ENCODE measurements at regions not wholly inside any gene's neighbourhood (a gene's known extent, or its start where the extent isn't known, plus 50 kb on each side); places are given as distances from the start of the nearest gene placed in this dataset.
"Not testable (repeated sequence)": the region's sequence is repeated elsewhere in the genome, so short reads cannot be mapped to it uniquely, and the experiment has no call there.

DNA sequence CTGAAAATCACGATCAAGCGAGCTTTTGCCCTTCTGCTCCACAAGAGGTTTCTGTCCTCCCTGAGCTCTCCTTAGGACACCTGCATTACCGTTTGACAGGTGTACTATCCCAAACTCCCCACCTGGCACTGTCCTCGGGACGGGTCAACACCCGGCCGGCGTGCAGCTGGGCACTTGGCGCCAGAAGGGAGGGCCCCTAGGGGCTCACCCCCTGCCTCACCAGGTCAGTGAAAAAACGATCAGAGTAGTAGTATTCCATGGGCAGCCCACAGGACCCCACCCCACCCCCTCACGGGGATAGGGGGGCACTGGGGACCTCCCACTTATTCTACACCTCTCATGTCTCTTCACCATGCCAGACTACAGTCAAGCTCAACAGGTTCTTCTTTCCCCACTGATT is 117.6 kb upstream of the ANKRD30BL start:
- in situ Hi-C loops (cut with HindIII; ENCODE audit: low pct_unique_long_range_greater_than_20kb, low sequenced_read_pairs): no loop called here
- no peak for DNase-seq (ENCODE audit: low read depth in 1 of 2, low spot score in 1 of 2)
- TF ChIP-seq JUND (IDR thresholded peaks at IDR 0.05; ENCODE audit: low read depth): no peak

DNA sequence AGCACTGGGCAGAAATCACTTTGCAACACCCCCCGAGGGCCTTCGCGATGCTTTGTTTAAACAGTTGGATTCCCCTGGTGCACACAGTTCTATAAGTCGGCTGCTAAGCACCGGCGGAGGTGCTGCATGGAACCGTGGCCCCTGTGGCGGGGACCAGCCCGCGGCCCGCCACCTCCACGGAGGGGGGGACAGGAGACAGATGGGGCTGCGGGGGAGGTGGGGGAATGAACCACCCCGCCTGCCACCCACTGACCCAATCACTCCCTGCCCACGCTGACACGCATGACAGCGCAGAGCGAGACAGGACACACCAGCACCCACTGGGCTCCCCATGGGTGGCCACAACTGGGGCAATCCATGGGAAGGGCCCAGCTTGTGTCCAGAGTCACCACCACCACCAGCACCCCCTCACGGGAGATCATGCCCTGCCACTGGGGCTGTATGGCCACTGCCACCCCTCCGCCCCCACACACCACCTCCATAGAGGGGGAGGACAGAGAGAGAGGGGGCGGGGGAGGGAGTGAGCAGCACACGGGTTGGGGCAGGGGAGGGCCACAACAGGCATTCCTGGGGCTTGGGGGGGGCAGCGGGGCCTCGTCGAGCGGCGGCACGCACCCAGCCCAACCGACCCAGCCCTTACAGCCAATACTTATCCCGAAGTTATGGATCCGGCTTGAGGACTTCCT is 118.3 kb upstream of the ANKRD30BL start:
- DNase-seq (ENCODE audit: low read depth in 1 of 2, low spot score in 1 of 2): no peak
- in situ Hi-C loops (cut with HindIII; ENCODE audit: low pct_unique_long_range_greater_than_20kb, low sequenced_read_pairs): no loop called here
- TF ChIP-seq JUND (IDR thresholded peaks at IDR 0.05; ENCODE audit: low read depth): no peak

DNA sequence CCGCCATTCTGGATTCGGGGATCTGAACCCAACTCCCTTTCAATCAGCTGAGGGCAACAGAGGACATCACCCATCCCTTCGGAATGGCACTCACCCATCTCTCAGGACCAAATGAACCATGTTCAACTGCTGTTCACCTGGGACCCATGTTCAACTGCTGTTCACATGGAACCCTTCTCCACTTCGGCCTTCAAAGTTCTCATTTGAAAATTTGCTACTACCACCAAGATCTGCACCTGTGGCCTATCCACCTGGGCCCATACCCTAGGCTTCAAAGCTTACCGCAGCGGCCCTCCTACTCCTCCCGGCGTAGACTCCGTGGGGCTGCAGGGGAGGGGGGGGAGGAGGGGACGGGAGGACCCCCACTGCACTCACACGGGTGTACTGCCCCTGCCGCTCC is 119.2 kb upstream of the ANKRD30BL start:
- no peak for TF ChIP-seq JUND (IDR thresholded peaks at IDR 0.05; ENCODE audit: low read depth)
- in situ Hi-C loops (cut with HindIII; ENCODE audit: low pct_unique_long_range_greater_than_20kb, low sequenced_read_pairs): no loop called here

DNA sequence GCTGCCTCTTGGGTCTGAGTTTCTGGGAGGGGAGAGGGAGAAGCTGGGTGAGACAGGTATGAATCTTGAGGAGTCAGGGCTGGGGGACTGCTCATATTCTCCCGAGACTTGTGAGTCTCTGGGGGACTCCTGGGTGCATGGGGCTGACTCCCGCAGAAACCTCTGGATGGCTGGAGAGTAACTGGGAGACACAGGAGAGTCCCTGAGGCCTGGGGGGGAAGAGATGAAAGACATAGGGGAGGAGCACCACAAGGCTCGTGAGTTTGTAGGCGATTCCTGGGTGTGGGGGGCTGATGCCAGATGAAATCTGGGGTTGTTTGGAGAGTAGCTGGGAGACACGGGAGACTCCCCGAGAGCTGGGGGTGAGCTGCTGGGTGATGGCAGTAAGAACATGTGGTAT is 120.4 kb upstream of the ANKRD30BL start:
- DNase-seq (ENCODE audit: low read depth in 1 of 2, low spot score in 1 of 2); in situ Hi-C loops (cut with HindIII; ENCODE audit: low pct_unique_long_range_greater_than_20kb, low sequenced_read_pairs): not testable (repeated sequence)

More for the DNA sequence above, 119.2 kb upstream of the ANKRD30BL start:
- no peak for DNase-seq (ENCODE audit: low read depth in 1 of 2, low spot score in 1 of 2)

DNA sequence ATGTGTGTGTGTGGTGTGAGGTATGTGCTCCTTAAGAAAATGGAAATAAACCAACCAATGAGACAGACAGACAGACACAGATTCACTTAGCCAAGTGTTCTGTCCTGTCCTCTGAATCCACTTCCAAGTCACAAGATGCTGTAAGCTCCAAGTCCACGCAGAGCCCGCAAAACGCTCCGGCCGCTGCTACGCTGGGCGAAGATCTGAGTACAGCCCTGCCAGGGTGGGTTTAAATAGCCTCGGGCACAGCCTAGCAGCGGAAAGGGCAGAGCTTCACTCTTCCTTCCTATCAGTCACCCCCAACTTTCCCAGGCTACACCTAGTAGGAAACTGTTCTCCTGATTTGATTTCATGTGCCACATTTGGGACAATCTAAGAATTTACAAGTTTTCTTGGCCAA is 121.2 kb upstream of the ANKRD30BL start:
- DNase-seq (ENCODE audit: low read depth in 1 of 2, low spot score in 1 of 2): no peak
- no peak for TF ChIP-seq JUND (IDR thresholded peaks at IDR 0.05; ENCODE audit: low read depth)
- in situ Hi-C loops (cut with HindIII; ENCODE audit: low pct_unique_long_range_greater_than_20kb, low sequenced_read_pairs): no loop called here

DNA sequence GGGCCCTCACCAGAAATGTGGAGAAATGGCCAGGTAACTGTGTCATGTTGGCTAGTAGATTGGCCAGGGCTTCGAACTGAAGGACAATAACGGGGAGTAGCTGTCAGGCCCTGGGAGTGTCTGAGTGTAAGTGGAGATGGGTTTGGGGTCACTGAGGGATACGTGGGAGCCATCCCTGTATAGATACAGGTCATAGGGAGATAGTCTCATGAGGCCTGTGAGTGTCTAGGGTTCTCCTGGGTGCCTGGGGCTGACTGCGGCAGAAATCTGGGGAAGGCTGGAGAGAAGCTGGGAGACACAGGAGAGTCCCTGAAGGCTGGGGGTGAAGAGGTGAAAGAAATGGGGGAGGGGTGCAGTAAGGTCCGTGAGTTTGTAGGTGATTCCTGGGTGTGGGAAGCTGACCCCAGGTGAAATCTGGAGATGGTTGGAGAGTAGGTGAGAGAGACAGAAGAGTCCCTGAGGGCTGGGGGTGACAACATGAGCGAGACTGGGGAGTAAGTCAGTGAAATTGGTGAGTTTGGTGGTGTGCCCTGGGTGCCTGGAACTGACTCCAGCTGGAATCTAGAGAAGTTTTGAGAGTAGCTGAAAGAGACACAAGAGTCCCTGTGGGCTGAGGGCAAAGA is 124.6 kb upstream of the ANKRD30BL start:
- in situ Hi-C loops (cut with HindIII; ENCODE audit: low pct_unique_long_range_greater_than_20kb, low sequenced_read_pairs); DNase-seq (ENCODE audit: low read depth in 1 of 2, low spot score in 1 of 2): not testable (repeated sequence)

DNA sequence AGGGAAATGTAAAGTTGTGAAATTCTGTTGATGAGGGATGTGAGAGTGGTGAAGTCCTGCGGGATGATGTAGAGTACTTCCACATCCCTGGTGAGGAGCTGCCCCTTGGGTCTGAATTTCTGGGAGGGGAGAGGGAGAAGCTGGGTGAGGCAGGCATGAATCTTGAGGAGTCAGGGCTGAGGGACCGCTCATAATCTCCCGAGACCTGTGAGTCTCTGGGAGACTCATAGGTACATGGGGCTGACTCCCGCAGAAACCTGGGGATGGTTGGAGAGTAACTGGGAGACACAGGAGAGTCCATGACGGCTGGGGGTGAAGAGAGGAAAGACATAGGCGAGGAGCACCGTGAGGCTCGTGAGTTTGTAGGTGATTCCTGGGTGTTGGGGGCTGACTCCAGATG is 126.2 kb upstream of the ANKRD30BL start:
- in situ Hi-C loops (cut with HindIII; ENCODE audit: low pct_unique_long_range_greater_than_20kb, low sequenced_read_pairs); DNase-seq (ENCODE audit: low read depth in 1 of 2, low spot score in 1 of 2): not testable (repeated sequence)

DNA sequence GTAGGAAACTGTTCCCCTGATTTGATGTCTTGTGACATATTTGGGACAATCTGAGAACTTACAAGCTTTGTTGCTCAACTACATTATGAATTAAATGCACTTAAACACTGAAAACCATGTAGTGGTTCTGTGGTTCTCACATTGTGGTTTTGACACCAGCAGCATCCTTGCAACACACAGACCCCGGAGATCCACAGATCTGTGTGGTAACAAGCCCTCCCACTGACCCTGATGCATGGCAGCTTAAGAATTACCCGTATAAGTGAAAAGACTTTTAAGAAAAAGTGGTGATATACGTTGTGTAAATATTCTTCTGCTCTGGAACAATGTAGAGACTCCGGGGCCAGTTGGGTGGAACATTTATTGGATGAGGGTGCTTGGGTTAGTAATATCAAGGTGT is 127.4 kb upstream of the ANKRD30BL start:
- in situ Hi-C loops (cut with HindIII; ENCODE audit: low pct_unique_long_range_greater_than_20kb, low sequenced_read_pairs); DNase-seq (ENCODE audit: low read depth in 1 of 2, low spot score in 1 of 2): not testable (repeated sequence)

DNA sequence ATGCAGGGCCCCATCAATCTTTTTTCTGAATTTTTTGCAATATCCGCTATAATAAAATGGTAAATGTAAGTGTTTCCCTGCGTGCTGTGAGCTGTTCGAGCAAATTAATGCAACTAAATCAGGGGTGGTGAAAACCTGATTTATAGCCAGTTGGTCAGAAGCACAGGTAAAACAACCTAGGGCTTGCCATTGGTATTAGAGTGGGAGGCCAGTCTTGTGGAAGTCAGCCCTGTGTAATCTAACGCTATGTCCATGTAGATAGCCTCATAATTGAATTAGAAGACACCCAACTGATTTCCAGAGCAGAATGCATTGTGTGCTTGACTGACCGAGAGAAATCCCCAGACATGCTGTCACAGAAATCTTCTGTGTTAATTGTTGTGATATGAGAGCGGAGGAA is 126.8 kb upstream of the GPR39 start:
- in situ Hi-C loops (cut with HindIII; ENCODE audit: low pct_unique_long_range_greater_than_20kb, low sequenced_read_pairs); DNase-seq (ENCODE audit: low read depth in 1 of 2, low spot score in 1 of 2): not testable (repeated sequence)

DNA sequence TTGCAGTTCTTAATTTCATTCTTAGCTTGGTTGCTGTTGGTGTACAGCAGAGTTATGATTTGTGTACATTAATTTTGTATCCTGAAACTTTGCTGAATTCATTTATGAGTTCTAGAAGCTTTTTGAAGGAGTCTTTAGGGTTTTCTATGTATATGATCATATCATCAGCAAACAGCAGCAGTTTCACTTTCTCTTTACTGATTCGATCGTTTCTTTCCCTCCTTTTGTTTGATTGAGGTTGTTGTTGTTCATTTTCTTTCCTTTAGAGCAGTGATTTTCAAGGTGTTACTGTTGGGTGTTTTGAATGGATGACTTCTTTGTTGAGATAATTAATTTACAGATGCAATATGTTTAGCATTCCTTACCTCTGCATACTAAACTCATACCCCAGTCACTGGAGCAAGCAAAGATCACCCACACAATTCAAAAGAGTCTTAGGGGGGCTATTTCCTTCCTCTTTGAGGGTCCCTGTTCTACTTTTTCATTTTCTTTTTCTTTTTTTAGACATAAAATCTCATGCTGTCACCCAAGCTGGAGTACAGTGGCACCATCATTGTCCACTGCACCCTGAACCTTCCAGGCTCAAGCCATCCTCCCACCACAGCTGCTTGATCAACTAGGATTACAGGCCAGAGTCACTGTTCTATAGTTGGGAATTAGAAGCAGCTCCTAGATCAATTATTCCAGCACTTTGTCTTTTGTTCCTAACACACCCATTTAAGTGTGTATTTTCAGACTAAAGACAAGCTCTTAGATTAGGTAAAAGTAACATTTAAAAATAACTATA is 115.8 kb upstream of the GPR39 start:
- DNase-seq (ENCODE audit: low read depth in 1 of 2, low spot score in 1 of 2); in situ Hi-C loops (cut with HindIII; ENCODE audit: low pct_unique_long_range_greater_than_20kb, low sequenced_read_pairs): not testable (repeated sequence)

DNA sequence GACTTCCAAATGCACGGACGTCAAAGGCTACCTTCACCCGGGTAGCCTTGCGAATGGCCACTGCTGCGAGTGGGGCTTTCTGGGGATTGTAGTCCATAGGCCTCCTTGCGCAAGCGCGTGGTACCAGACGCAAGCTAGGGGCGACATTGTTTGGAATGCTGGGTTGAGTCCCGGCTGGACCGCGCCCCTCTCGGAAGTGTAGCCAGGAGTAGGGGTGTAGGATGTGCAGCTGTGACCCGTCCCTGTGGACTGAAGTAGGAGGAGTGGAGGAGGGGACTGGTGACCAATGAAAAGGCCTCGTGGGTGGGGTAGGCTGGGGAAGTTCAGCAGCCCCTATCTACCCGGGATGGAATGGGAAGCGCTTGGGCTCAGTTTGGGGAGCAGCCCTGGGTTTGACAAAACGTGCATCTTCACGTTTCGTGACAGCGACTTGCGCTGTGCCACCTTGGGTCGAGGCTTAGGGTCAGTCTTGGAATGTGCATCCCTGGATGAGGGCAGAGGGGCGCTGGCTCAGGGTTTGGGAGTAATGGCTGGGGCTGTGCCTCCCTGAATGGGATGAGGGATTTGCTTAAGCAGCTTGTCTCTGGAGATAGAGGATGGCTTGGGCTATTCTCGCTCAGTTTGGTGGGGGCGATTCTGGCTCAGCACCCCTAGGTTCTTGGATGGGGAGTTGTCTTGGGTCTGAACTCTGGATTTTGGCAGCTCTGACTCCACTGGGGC is 111.8 kb upstream of the GPR39 start:
- DNase-seq (ENCODE audit: low read depth in 1 of 2, low spot score in 1 of 2); in situ Hi-C loops (cut with HindIII; ENCODE audit: low pct_unique_long_range_greater_than_20kb, low sequenced_read_pairs): not testable (repeated sequence)

DNA sequence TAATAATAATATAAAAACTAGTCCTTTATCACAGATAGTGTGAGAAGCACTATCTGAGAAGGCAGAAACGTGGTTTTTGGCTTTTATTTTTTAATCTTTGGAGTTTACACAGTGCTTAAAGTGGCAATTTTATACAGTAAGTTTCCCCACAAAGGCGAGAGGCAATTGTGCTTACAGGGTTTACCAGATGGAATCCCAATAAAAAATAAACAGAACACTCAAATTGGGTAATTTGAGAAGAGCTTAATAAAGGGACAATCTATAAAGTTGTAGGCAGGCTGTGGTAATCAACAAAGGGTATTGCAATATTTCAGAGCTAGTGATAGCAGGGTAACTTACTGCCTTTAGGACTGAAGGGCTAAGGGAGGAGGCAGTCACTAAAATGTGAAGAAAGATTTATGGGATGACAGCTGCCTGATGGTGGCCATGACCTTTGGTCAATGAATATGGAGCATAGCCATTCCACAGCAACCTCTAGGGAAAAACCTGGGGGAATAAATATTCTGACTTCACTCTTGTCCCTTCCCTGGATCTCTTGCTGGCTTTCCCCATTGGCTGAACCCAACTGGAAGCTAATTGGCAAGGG is 108.9 kb upstream of the GPR39 start:
- in situ Hi-C loops (cut with HindIII; ENCODE audit: low pct_unique_long_range_greater_than_20kb, low sequenced_read_pairs); DNase-seq (ENCODE audit: low read depth in 1 of 2, low spot score in 1 of 2): not testable (repeated sequence)

DNA sequence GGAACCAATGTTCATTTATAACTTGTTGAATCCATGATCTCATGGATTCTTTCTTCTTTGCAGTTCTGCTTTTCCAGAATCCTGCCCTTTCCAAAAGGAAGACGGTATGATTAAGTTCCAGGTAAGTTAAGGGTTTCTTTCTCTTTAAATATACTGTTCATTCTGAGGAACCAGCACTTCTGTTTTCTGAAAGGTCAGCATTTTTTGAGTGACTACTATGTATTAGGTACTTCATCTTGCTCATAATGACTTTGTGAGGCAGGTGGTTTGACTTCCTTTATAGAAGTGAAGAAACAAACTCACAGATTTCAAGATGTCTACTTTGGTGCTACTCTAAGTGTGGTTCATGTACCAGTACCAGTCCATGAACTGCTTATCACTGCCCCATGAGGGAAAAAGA is 107.4 kb upstream of the GPR39 start:
- DNase-seq (ENCODE audit: low read depth in 1 of 2, low spot score in 1 of 2); in situ Hi-C loops (cut with HindIII; ENCODE audit: low pct_unique_long_range_greater_than_20kb, low sequenced_read_pairs): not testable (repeated sequence)

DNA sequence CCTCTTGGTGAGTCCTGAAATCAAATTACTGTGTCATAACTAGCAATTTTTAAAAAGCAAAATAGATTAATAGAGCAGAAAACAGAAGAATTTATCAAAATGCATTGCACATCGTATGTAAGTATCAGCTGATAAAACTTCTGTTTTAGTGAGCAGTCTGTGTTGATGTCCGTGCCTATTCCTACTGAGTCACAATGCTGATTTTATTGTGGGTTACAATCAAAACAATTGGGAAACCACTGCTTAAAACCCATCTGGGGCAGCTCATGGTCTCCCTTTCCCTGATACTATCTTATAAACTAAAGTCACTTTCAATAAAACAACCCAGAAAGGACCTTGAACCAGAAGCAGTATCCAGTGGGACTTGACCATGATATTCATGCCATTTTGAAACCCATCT is 101.1 kb upstream of the GPR39 start:
- in situ Hi-C loops (cut with HindIII; ENCODE audit: low pct_unique_long_range_greater_than_20kb, low sequenced_read_pairs); DNase-seq (ENCODE audit: low read depth in 1 of 2, low spot score in 1 of 2): not testable (repeated sequence)

DNA sequence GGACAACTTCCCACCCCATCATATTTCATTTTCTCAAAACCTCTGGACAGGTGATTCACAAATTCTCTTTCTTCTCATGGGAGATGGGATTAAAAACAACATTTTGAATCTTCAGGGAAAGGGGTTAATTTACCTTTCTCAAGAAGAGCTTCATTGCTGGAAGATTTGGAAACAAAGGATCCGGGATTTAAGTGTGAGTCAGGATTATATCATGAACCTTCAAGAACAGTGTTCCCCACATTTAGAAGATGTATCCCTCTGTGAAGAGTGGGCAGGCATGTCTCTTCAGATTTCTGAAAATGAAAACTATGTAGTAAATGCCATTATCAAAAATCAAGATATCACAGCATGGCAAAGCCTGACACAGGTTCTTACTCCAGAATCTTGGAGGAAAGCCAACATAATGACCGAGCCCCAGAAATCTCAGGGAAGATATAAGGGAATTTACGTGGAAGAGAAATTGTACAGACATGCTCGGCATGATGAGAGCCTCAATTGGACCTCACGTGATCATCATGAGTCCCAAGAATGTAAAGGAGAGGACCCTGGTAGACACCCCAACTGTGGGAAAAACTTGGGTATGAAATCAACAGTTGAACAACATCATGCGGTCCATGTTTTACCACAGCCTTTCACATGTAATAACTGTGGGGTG is 99.5 kb upstream of the GPR39 start:
- in situ Hi-C loops (cut with HindIII; ENCODE audit: low pct_unique_long_range_greater_than_20kb, low sequenced_read_pairs); DNase-seq (ENCODE audit: low read depth in 1 of 2, low spot score in 1 of 2): not testable (repeated sequence)

DNA sequence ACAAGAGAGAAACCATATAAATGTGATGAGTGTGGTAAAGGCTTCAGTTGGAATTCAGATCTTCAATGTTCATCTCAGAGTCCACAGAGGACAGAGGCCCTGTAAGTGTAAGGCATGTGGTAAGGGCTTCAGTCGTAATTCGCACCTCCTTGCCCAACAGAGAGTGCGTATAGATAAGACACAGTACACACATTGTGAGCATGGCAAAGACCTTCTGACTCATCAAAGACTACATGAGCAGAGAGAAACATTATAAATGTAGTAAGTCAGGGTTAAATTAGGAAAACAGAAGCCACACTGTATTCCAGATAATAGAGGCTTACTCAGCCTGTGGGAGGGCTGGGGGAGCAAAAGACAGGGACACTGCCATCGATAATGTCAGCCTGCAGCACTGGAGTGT is 98.1 kb upstream of the GPR39 start:
- in situ Hi-C loops (cut with HindIII; ENCODE audit: low pct_unique_long_range_greater_than_20kb, low sequenced_read_pairs); DNase-seq (ENCODE audit: low read depth in 1 of 2, low spot score in 1 of 2): not testable (repeated sequence)

DNA sequence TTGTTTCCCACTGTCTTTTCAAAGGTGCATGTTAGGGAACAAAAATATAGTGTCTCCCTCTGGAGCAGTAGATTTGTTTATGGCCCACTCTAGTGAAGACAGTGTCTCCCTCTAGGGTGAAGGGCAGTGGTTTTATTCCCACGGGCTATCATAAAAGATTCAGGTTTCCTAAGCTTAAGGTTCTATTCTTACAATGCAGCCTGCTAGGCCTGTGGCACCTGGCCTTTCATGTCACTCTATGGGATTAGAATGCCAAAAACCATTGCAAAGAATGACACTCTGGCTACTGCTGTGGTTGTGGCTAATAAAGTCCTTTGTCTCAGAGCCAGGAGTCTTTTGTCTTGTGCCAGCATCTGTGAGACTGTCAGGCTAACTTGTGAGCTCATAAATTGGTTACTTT is 92.6 kb upstream of the GPR39 start:
- in situ Hi-C loops (cut with HindIII; ENCODE audit: low pct_unique_long_range_greater_than_20kb, low sequenced_read_pairs); DNase-seq (ENCODE audit: low read depth in 1 of 2, low spot score in 1 of 2): not testable (repeated sequence)
